ENCODE measurements at regions not wholly inside any gene's neighbourhood (a gene's known extent, or its start where the extent isn't known, plus 50 kb on each side); places are given as distances from the start of the nearest gene placed in this dataset.

DNA sequence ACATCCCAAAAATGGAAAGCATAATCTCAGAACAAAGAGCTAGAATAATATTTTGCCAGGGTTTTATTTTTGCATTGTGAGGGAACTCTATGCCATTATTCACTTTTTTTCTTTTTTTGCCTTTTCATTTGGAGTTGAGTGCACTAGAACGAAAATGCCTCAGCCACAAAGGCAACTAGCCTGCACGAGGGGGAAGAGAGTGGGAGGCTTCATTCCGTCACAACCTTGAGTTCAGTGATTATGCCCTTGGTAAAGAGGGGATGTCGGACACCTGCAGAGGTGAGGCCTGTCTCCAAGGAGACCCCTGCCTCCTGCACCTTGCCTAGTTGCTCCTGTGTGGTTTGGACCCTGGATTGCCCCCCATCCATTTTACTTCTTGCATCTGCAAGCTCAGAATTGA, 232.7 kb downstream of the TEX36 start:
- TF ChIP-seq, protein P1, sequence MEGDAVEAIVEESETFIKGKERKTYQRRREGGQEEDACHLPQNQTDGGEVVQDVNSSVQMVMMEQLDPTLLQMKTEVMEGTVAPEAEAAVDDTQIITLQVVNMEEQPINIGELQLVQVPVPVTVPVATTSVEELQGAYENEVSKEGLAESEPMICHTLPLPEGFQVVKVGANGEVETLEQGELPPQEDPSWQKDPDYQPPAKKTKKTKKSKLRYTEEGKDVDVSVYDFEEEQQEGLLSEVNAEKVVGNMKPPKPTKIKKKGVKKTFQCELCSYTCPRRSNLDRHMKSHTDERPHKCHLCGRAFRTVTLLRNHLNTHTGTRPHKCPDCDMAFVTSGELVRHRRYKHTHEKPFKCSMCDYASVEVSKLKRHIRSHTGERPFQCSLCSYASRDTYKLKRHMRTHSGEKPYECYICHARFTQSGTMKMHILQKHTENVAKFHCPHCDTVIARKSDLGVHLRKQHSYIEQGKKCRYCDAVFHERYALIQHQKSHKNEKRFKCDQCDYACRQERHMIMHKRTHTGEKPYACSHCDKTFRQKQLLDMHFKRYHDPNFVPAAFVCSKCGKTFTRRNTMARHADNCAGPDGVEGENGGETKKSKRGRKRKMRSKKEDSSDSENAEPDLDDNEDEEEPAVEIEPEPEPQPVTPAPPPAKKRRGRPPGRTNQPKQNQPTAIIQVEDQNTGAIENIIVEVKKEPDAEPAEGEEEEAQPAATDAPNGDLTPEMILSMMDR (IDR thresholded peaks at IDR 0.05; ENCODE audit: extremely low read depth, insufficient read depth, missing control alignments), result no peak
- DNase-seq (ENCODE audit: low spot score), result no peak
- in situ Hi-C loops (cut with MboI; ENCODE audit: low pct_unique_long_range_greater_than_20kb, low sequenced_read_pairs, unreplicated experiment), result no loop called here

GRCh38 chr10:125449571-125449970, 233.4 kb downstream of the TEX36 start:
- in situ Hi-C loops (cut with MboI; ENCODE audit: low pct_unique_long_range_greater_than_20kb, low sequenced_read_pairs, unreplicated experiment), result no loop called here
- no peak for DNase-seq (ENCODE audit: low spot score)
- TF ChIP-seq, protein P1 (IDR thresholded peaks at IDR 0.05; ENCODE audit: extremely low read depth, insufficient read depth, missing control alignments), result no peak

DNA sequence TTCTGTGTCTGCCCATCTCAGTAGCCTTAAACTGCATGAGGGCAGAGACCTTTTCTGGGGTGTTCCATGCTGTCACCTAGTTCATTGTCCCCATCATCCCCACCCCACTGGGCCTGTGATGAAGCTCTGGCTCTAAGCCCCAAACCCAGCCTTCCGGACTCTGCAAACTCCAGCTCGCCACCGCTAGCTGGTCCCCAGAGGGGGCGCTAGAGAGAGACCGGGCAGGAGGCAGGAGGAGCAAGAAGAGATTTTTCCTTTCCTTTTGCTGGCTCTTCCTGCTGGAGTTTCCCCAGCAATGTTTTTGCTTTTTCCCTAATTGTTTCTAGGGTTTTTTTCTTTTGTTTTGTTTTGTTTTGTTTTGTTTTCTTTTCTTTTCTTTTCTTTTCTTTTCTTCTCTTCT, 234.4 kb downstream of the TEX36 start:
- in situ Hi-C loops (cut with MboI; ENCODE audit: low pct_unique_long_range_greater_than_20kb, low sequenced_read_pairs, unreplicated experiment), result no loop called here
- DNase-seq (ENCODE audit: low spot score), result no peak
- TF ChIP-seq, protein P1 (IDR thresholded peaks at IDR 0.05; ENCODE audit: extremely low read depth, insufficient read depth, missing control alignments), result peak; percentile 48

- in situ Hi-C loops (cut with MboI; ENCODE audit: low pct_unique_long_range_greater_than_20kb, low sequenced_read_pairs, unreplicated experiment), result no loop called here
- TF ChIP-seq, protein P1 (IDR thresholded peaks at IDR 0.05; ENCODE audit: extremely low read depth, insufficient read depth, missing control alignments), result no peak
- DNase-seq (ENCODE audit: low spot score), result no peak
These were observed 238.2 kb downstream of the TEX36 start for GRCh38 chr10:125444790-125445189.

GRCh38 chr10:125442856-125443540, 240.0 kb downstream of the TEX36 start:
- no peak for DNase-seq (ENCODE audit: low spot score)
- in situ Hi-C loops (cut with MboI; ENCODE audit: low pct_unique_long_range_greater_than_20kb, low sequenced_read_pairs, unreplicated experiment), result no loop called here
- TF ChIP-seq, protein P1 (IDR thresholded peaks at IDR 0.05; ENCODE audit: extremely low read depth, insufficient read depth, missing control alignments), result no peak

DNA sequence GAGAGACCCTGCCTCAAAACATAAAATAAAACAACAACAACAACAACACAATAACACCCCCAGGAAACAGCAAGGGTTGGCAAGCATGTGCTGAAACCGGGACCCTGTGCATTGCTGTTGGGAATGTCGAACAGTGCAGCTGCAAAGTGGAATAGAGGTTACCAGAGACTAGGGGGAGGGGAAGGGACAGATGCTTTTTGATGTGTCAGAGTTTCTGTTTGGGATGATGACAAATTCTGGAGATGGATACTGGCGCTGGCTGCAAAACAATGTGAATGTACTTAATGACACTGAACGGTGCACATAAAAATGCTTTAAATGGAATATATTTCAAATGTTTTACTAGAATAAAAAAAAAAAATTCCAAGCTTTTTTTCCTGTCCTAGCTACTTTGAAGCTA, 241.8 kb downstream of the TEX36 start:
- TF ChIP-seq, protein P1 (IDR thresholded peaks at IDR 0.05; ENCODE audit: extremely low read depth, insufficient read depth, missing control alignments), result no peak
- DNase-seq (ENCODE audit: low spot score), result no peak
- in situ Hi-C loops (cut with MboI; ENCODE audit: low pct_unique_long_range_greater_than_20kb, low sequenced_read_pairs, unreplicated experiment), result no loop called here
